ENCODE measurements at regions not wholly inside any gene's neighbourhood (a gene's known extent, or its start where the extent isn't known, plus 50 kb on each side); places are given as distances from the start of the nearest gene placed in this dataset.
A peak's percentile ranks its signal among the peaks of the same experiment; 100 is the strongest.

DNA sequence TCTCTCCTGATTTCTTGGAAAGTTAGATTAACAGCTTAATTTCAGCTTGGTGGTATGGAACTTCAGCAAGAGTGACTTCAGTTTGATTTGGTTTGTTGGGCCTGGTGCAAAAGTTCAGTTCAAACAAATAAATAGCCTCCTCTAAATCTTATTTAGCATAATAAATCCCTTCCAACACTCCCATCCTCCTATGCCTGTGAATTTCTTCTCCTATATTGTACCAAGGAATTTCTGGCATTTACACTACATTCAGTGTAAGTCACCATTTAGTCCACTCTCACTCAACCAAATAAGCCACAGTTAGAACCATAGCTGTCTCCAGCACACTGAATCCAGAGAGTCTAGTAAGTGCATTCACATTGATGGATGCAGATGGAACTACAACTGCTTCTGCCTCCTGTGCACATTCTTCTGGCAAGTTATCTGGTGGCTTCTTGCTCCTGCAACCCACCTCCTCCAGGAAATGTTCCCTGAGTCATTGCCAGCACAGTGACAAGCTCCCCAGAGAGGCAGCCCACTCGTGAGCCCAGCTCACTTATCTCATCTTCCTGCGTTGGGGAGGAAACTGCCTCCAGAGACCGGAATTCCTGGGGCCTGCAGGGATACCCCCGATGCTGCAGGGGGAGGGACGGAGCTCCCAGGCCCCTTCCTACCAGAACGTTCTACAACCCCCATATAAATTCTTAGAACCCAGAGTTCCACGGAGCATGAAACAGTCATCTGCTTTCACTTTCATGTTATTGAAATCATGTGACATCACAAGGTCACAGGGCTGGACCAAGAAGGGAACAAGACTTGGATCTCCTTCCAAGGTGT is 318.3 kb downstream of the PHKB start:
- peak; percentile 49 for ATAC-seq
- no peak for TF ChIP-seq TOX (CRISPR knock-in tag; IDR thresholded peaks at IDR 0.05; ENCODE audit: borderline replicate concordance)
- no peak for TF ChIP-seq OSR1 (CRISPR knock-in tag; IDR thresholded peaks at IDR 0.05)
- TF ChIP-seq, protein P1, sequence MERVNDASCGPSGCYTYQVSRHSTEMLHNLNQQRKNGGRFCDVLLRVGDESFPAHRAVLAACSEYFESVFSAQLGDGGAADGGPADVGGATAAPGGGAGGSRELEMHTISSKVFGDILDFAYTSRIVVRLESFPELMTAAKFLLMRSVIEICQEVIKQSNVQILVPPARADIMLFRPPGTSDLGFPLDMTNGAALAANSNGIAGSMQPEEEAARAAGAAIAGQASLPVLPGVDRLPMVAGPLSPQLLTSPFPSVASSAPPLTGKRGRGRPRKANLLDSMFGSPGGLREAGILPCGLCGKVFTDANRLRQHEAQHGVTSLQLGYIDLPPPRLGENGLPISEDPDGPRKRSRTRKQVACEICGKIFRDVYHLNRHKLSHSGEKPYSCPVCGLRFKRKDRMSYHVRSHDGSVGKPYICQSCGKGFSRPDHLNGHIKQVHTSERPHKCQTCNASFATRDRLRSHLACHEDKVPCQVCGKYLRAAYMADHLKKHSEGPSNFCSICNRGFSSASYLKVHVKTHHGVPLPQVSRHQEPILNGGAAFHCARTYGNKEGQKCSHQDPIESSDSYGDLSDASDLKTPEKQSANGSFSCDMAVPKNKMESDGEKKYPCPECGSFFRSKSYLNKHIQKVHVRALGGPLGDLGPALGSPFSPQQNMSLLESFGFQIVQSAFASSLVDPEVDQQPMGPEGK (CRISPR knock-in tag; IDR thresholded peaks at IDR 0.05; ENCODE audit: borderline replicate concordance): no peak
- no peak for TF ChIP-seq ARNTL (CRISPR knock-in tag; IDR thresholded peaks at IDR 0.05; ENCODE audit: borderline replicate concordance, low read depth)
- no peak for TF ChIP-seq GLIS3 (CRISPR knock-in tag; IDR thresholded peaks at IDR 0.05)
- TF ChIP-seq TCF4 (CRISPR knock-in tag; IDR thresholded peaks at IDR 0.05; ENCODE audit: borderline replicate concordance): no peak
- no peak for TF ChIP-seq PPARA (CRISPR knock-in tag; IDR thresholded peaks at IDR 0.05; ENCODE audit: borderline replicate concordance)
- TF ChIP-seq ZNF8 (CRISPR knock-in tag; IDR thresholded peaks at IDR 0.05): no peak
- TF ChIP-seq, protein P2, sequence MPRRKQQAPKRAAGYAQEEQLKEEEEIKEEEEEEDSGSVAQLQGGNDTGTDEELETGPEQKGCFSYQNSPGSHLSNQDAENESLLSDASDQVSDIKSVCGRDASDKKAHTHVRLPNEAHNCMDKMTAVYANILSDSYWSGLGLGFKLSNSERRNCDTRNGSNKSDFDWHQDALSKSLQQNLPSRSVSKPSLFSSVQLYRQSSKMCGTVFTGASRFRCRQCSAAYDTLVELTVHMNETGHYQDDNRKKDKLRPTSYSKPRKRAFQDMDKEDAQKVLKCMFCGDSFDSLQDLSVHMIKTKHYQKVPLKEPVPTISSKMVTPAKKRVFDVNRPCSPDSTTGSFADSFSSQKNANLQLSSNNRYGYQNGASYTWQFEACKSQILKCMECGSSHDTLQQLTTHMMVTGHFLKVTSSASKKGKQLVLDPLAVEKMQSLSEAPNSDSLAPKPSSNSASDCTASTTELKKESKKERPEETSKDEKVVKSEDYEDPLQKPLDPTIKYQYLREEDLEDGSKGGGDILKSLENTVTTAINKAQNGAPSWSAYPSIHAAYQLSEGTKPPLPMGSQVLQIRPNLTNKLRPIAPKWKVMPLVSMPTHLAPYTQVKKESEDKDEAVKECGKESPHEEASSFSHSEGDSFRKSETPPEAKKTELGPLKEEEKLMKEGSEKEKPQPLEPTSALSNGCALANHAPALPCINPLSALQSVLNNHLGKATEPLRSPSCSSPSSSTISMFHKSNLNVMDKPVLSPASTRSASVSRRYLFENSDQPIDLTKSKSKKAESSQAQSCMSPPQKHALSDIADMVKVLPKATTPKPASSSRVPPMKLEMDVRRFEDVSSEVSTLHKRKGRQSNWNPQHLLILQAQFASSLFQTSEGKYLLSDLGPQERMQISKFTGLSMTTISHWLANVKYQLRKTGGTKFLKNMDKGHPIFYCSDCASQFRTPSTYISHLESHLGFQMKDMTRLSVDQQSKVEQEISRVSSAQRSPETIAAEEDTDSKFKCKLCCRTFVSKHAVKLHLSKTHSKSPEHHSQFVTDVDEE (CRISPR knock-in tag; IDR thresholded peaks at IDR 0.05): no peak
- no peak for TF ChIP-seq ZNF70 (CRISPR knock-in tag; IDR thresholded peaks at IDR 0.05)
- TF ChIP-seq, protein P3, sequence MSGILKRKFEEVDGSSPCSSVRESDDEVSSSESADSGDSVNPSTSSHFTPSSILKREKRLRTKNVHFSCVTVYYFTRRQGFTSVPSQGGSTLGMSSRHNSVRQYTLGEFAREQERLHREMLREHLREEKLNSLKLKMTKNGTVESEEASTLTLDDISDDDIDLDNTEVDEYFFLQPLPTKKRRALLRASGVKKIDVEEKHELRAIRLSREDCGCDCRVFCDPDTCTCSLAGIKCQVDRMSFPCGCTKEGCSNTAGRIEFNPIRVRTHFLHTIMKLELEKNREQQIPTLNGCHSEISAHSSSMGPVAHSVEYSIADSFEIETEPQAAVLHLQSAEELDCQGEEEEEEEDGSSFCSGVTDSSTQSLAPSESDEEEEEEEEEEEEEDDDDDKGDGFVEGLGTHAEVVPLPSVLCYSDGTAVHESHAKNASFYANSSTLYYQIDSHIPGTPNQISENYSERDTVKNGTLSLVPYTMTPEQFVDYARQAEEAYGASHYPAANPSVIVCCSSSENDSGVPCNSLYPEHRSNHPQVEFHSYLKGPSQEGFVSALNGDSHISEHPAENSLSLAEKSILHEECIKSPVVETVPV (CRISPR knock-in tag; IDR thresholded peaks at IDR 0.05): no peak
- TF ChIP-seq, protein P4, sequence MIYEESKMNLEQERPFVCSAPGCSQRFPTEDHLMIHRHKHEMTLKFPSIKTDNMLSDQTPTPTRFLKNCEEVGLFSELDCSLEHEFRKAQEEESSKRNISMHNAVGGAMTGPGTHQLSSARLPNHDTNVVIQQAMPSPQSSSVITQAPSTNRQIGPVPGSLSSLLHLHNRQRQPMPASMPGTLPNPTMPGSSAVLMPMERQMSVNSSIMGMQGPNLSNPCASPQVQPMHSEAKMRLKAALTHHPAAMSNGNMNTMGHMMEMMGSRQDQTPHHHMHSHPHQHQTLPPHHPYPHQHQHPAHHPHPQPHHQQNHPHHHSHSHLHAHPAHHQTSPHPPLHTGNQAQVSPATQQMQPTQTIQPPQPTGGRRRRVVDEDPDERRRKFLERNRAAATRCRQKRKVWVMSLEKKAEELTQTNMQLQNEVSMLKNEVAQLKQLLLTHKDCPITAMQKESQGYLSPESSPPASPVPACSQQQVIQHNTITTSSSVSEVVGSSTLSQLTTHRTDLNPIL (CRISPR knock-in tag; IDR thresholded peaks at IDR 0.05; ENCODE audit: low read depth): no peak
- TF ChIP-seq ZFP30 (CRISPR knock-in tag; IDR thresholded peaks at IDR 0.05): no peak

DNA sequence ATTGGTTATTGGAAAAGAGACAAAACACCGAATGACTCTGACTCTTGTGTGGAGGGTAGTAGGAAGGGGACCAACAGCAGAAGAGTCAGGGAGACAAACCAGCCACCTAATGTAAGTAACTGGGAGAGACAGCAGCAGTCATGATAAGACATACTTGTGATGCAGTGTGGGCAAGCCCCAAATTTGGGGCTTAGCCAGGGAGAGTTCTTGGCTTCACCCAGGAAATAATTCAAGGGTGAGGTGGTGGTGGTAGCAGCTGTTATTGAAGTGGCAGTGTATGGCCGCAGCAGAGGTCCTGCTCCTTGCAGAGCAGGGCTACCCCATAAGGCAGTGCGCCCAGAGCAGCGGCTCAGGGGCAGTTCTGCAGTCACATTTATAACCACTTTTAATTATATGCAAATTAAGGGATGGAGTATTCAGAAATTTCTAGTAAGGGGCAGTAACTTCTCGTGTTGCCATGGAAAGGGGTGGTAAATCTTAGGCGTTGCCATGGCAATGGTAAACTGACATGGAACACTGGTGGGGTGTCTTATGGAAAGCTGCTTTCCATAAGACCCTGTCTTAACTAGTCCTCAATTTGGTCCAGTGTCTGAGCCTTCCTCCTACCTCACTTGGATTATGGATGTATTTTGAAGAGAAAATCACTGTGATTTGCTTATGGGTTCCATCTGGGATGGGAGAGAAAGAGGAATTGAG is 317.1 kb downstream of the PHKB start:
- TF ChIP-seq, protein P4 (CRISPR knock-in tag; IDR thresholded peaks at IDR 0.05; ENCODE audit: low read depth): no peak
- TF ChIP-seq, protein P1 (CRISPR knock-in tag; IDR thresholded peaks at IDR 0.05; ENCODE audit: borderline replicate concordance): no peak
- TF ChIP-seq, protein P5, sequence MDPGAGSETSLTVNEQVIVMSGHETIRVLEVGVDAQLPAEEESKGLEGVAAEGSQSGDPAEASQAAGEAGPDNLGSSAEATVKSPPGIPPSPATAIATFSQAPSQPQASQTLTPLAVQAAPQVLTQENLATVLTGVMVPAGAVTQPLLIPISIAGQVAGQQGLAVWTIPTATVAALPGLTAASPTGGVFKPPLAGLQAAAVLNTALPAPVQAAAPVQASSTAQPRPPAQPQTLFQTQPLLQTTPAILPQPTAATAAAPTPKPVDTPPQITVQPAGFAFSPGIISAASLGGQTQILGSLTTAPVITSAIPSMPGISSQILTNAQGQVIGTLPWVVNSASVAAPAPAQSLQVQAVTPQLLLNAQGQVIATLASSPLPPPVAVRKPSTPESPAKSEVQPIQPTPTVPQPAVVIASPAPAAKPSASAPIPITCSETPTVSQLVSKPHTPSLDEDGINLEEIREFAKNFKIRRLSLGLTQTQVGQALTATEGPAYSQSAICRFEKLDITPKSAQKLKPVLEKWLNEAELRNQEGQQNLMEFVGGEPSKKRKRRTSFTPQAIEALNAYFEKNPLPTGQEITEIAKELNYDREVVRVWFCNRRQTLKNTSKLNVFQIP (CRISPR knock-in tag; IDR thresholded peaks at IDR 0.05; ENCODE audit: borderline replicate concordance, low read depth): no peak
- no peak for TF ChIP-seq ESRRG (CRISPR knock-in tag; IDR thresholded peaks at IDR 0.05)
- TF ChIP-seq RARB (CRISPR knock-in tag; IDR thresholded peaks at IDR 0.05): no peak
- no peak for TF ChIP-seq ZFP3 (CRISPR knock-in tag; IDR thresholded peaks at IDR 0.05)
- TF ChIP-seq TCF4 (CRISPR knock-in tag; IDR thresholded peaks at IDR 0.05; ENCODE audit: borderline replicate concordance): no peak
- TF ChIP-seq, protein P3 (CRISPR knock-in tag; IDR thresholded peaks at IDR 0.05): no peak
- TF ChIP-seq PPARA (CRISPR knock-in tag; IDR thresholded peaks at IDR 0.05; ENCODE audit: borderline replicate concordance): no peak
- TF ChIP-seq CSDC2 (CRISPR knock-in tag; IDR thresholded peaks at IDR 0.05): no peak
- no peak for ATAC-seq

All from SK-N-SH treated with all-trans-retinoic acid at 6 μM for 48 hours (cell line).